ENCODE measurements at regions not wholly inside any gene's neighbourhood (a gene's known extent, or its start where the extent isn't known, plus 50 kb on each side); places are given as distances from the start of the nearest gene placed in this dataset.

DNA sequence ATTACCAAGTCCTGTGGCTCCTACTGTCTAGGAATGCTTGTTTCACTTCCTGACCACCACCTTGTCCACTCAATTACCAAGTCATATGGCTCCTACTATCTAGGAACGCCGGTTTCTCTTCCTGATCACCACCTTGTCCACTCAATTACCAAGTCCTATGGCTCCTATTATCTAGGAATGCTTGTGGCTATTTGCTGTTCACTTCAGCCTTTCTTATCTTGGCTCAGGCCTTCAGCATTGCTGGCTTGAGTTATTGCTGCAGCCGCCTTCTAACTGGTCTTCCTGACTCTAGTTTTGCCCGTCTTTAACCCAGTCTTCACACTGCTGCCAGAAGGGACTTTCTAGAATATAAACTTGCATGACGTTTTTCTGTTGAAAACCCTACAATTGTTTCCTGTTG lies 82.5 kb upstream of the GAREM1 start:
- TF ChIP-seq, protein P1, sequence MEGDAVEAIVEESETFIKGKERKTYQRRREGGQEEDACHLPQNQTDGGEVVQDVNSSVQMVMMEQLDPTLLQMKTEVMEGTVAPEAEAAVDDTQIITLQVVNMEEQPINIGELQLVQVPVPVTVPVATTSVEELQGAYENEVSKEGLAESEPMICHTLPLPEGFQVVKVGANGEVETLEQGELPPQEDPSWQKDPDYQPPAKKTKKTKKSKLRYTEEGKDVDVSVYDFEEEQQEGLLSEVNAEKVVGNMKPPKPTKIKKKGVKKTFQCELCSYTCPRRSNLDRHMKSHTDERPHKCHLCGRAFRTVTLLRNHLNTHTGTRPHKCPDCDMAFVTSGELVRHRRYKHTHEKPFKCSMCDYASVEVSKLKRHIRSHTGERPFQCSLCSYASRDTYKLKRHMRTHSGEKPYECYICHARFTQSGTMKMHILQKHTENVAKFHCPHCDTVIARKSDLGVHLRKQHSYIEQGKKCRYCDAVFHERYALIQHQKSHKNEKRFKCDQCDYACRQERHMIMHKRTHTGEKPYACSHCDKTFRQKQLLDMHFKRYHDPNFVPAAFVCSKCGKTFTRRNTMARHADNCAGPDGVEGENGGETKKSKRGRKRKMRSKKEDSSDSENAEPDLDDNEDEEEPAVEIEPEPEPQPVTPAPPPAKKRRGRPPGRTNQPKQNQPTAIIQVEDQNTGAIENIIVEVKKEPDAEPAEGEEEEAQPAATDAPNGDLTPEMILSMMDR (conservative IDR thresholded peaks at IDR 0.05; ENCODE audit: low read length): no peak
- no peak for TF ChIP-seq EZH2phosphoT487 (IDR thresholded peaks at IDR 0.05; ENCODE audit: borderline replicate concordance)

Measured in Loucy (cell line).